ENCODE measurements at regions not wholly inside any gene's neighbourhood (a gene's known extent, or its start where the extent isn't known, plus 50 kb on each side); places are given as distances from the start of the nearest gene placed in this dataset.

- Histone ChIP-seq H3K4me1 (ENCODE audit: low read depth) (no peaks in the 10 kb centered on the region), H3K9me3 (no peaks in the 10 kb centered on the region), H3K4me3 (no peak overlapping the region), H3K36me3 (ENCODE audit: low read depth) (no peaks in the 10 kb centered on the region)
- no peak for DNase-seq
- no peak for ATAC-seq
- no peak for TF ChIP-seq CTCF (IDR thresholded peaks at IDR 0.05)
- intact Hi-C loops (cut with DNase I, micrococcal nuclease), result no loop called here
Observed at GRCh38 chr6:22001396-22002027, 295.3 kb downstream of the PRL start.

GRCh38 chr6:22003287-22003686, 293.5 kb downstream of the PRL start:
- Histone ChIP-seq H3K9me3 (no peaks in the 10 kb centered on the region), H3K36me3 (ENCODE audit: low read depth) (no peaks in the 10 kb centered on the region), H3K4me1 (ENCODE audit: low read depth) (no peaks in the 10 kb centered on the region), H3K4me3 (no peak overlapping the region)
- no peak for TF ChIP-seq CTCF (IDR thresholded peaks at IDR 0.05)
- no peak for DNase-seq
- intact Hi-C loops (cut with DNase I, micrococcal nuclease), result no loop called here
- peak; percentile 31 for ATAC-seq

GRCh38 chr6:22006795-22007194, 290.0 kb downstream of the PRL start:
- Histone ChIP-seq H3K4me1 (ENCODE audit: low read depth) (no peaks in the 10 kb centered on the region), H3K4me3 (no peak overlapping the region), H3K9me3 (no peaks in the 10 kb centered on the region), H3K36me3 (ENCODE audit: low read depth) (no peaks in the 10 kb centered on the region)
- TF ChIP-seq CTCF (IDR thresholded peaks at IDR 0.05), result no peak
- intact Hi-C loops (cut with DNase I, micrococcal nuclease), result no loop called here
- DNase-seq (no peak), ATAC-seq (no peak)

GRCh38 chr6:22007469-22007868, 289.4 kb downstream of the PRL start:
- H3K4me1 ChIP-seq (ENCODE audit: low read depth), result no peaks in the 10 kb centered on the region
- no peak overlapping the region for H3K4me3 ChIP-seq
- H3K36me3 ChIP-seq (ENCODE audit: low read depth), result no peaks in the 10 kb centered on the region
- ATAC-seq (no peak), DNase-seq (no peak)
- H3K9me3 ChIP-seq, result no peaks in the 10 kb centered on the region
- TF ChIP-seq CTCF (IDR thresholded peaks at IDR 0.05), result no peak
- intact Hi-C loops (cut with DNase I, micrococcal nuclease), result no loop called here

- Histone ChIP-seq H3K4me1 (ENCODE audit: low read depth) (no peaks in the 10 kb centered on the region), H3K36me3 (ENCODE audit: low read depth) (no peaks in the 10 kb centered on the region), H3K4me3 (no peak overlapping the region), H3K9me3 (no peaks in the 10 kb centered on the region)
- no peak for DNase-seq
- intact Hi-C loops (cut with DNase I, micrococcal nuclease), result no loop called here
- ATAC-seq, result no peak
- no peak for TF ChIP-seq CTCF (IDR thresholded peaks at IDR 0.05)
Observed at GRCh38 chr6:22008248-22008836, 288.5 kb downstream of the PRL start.
